ENCODE measurements at regions not wholly inside any gene's neighbourhood (a gene's known extent, or its start where the extent isn't known, plus 50 kb on each side); places are given as distances from the start of the nearest gene placed in this dataset.
A peak's percentile ranks its signal among the peaks of the same experiment; 100 is the strongest.

DNA sequence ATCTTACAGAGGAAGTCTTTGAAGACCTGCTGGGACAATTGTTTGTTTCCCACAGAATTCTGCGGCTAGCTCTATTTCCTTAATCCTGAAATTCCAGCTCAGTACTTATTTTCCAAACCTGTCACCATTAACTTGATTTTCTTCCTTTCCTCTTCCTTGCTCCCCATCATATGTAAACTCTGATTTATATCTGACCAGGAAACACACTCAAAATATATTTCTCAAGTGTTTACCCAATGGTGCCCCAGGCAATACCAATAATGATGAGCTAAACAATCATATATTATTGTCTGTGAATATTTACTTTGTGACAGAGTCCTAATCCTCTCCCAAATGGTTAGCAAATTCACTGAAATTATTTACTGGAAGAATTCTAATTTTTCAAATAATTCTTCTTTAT is 597.3 kb downstream of the PKHD1 start:
- H3K9me3 ChIP-seq: peaks cover 0 to 6% (median 0%) of the 10 kb centered on the region in 12 donors
- no peak overlapping the region for H3K4me3 ChIP-seq
- ATAC-seq: no peak
- intact Hi-C loops (cut with DNase I): no loop called here
- no peak overlapping the region for H3K27ac ChIP-seq
- H3K4me1 ChIP-seq: no peaks in the 10 kb centered on the region
- H3K27me3 ChIP-seq: no peaks in the 10 kb centered on the region
- WGBS, 4 donors: 59 to 62% (median 61%) methylated on average over 1 of the region's 1 CpG
- H3K36me3 ChIP-seq: no peaks in the 10 kb centered on the region
- TF ChIP-seq POLR2A (IDR thresholded peaks at IDR 0.05) (no peak), CTCF (IDR thresholded peaks at IDR 0.05) (no peak)
- DNase-seq: no peak

DNA sequence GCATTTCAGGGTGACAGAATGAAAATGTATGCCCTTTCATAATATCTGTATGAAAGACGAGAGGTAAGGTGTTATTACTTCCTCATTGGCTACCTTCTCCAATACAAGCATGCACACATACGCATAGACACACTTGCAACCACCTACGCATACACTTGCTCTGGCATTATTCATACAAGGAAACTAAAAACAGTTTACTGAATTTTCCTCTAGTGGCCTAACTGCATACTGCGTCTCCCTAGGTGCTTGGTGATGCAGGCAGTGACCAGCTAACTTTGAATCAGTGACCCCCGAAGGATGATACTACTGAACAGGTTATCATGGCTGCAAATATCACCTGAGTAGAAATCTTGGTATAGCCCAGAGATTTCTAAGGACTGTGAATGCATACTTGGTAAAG is 593.1 kb downstream of the PKHD1 start:
- Histone ChIP-seq H3K27me3 (no peaks in the 10 kb centered on the region), H3K4me3 (no peak overlapping the region), H3K4me1 (no peaks in the 10 kb centered on the region), H3K27ac (no peak overlapping the region), H3K36me3 (no peaks in the 10 kb centered on the region), H3K9me3 (no peaks in the 10 kb centered on the region)
- WGBS, 4 donors: 84 to 91% (median 89%) methylated on average over 5 of the region's 5 CpGs
- no peak for ATAC-seq
- TF ChIP-seq CTCF (IDR thresholded peaks at IDR 0.05): peak in 1 of 12 donors; percentile 7
- no peak for TF ChIP-seq POLR2A (IDR thresholded peaks at IDR 0.05)
- intact Hi-C loops (cut with DNase I): no loop called here
- DNase-seq: no peak

GRCh38 chr6:51495096-51495495 is 592.3 kb downstream of the PKHD1 start:
- Histone ChIP-seq H3K27me3 (no peaks in the 10 kb centered on the region), H3K27ac (no peak overlapping the region), H3K9me3 (no peaks in the 10 kb centered on the region), H3K4me3 (no peak overlapping the region), H3K36me3 (no peaks in the 10 kb centered on the region), H3K4me1 (no peaks in the 10 kb centered on the region)
- 17 to 28% (median 19%) methylated on average over 4 of the region's 4 CpGs for WGBS, 4 donors
- intact Hi-C loops (cut with DNase I): no loop called here
- ATAC-seq (no peak), DNase-seq (no peak)
- TF ChIP-seq CTCF (IDR thresholded peaks at IDR 0.05) (no peak), POLR2A (IDR thresholded peaks at IDR 0.05) (no peak)

GRCh38 chr6:51495610-51496396 is 591.6 kb downstream of the PKHD1 start:
- Histone ChIP-seq H3K4me3 (no peak overlapping the region), H3K4me1 (no peaks in the 10 kb centered on the region), H3K36me3 (no peaks in the 10 kb centered on the region), H3K9me3 (no peaks in the 10 kb centered on the region), H3K27ac (no peak overlapping the region), H3K27me3 (no peaks in the 10 kb centered on the region)
- ATAC-seq (no peak), DNase-seq (no peak)
- intact Hi-C loops (cut with DNase I): no loop called here
- WGBS, 4 donors: 29 to 44% (median 39%) methylated on average over 3 of the region's 3 CpGs
- TF ChIP-seq POLR2A (IDR thresholded peaks at IDR 0.05) (no peak), CTCF (IDR thresholded peaks at IDR 0.05) (no peak)

All from heart left ventricle (tissue), 16 donors.